ENCODE measurements at regions not wholly inside any gene's neighbourhood (a gene's known extent, or its start where the extent isn't known, plus 50 kb on each side); places are given as distances from the start of the nearest gene placed in this dataset.

- TF ChIP-seq CTCF (IDR thresholded peaks at IDR 0.05) (no peak), POLR2AphosphoS2 (conservative IDR thresholded peaks at IDR 0.05; ENCODE audit: low read length) (no peak), EP300 (IDR thresholded peaks at IDR 0.05) (no peak), REST (IDR thresholded peaks at IDR 0.05) (no peak)
Measured at GRCh38 chr3:24578951-24579421, 84.3 kb upstream of the THRB start.
